PFSK-1 (cell line): ENCODE measurements at regions not wholly inside any gene's neighbourhood (a gene's known extent, or its start where the extent isn't known, plus 50 kb on each side); places are given as distances from the start of the nearest gene placed in this dataset.

Source experiments
- FOXP2 ChIP-seq: optimal IDR thresholded peaks from 2 replicates; pipeline ENCODE3; 2011; ENCODE audit warnings: borderline replicate concordance, control low read depth, inconsistent platforms; ENCODE audit not compliant: insufficient read depth; ENCODE audit errors: extremely low read length, extremely low read depth
- POLR2AphosphoS5 ChIP-seq: IDR thresholded peaks from 2 replicates; pipeline ENCODE4 v1.6.1; 2012; ENCODE audit warnings: low read depth, mild to moderate bottlenecking, control low read depth, low read length, moderate library complexity
- REST ChIP-seq, 2 experiments: IDR thresholded peaks; 2 replicates each; pipeline versions ENCODE4 v1.6.1 to v1.8.0; 2011 to 2012; ENCODE audit warnings: low read depth in 2 of 2, low read length in 2 of 2, control low read depth in 1 of 2, inconsistent platforms in 1 of 2, mild to moderate bottlenecking in 1 of 2, moderate library complexity in 1 of 2; ENCODE audit not compliant: insufficient read depth in 1 of 2
- SIN3A ChIP-seq: IDR thresholded peaks from 2 replicates; pipeline ENCODE4 v1.6.1; 2012; ENCODE audit warnings: mild to moderate bottlenecking, low read length, moderate library complexity, borderline replicate concordance; ENCODE audit not compliant: insufficient read depth
- TAF1 ChIP-seq: IDR thresholded peaks from 2 replicates; pipeline ENCODE4 v1.6.1; 2012; ENCODE audit warnings: low read length, control low read depth, borderline replicate concordance; ENCODE audit not compliant: insufficient read depth

- TF ChIP-seq FOXP2, result no peak
- no peak for TF ChIP-seq SIN3A
- no peak for TF ChIP-seq POLR2AphosphoS5
- TF ChIP-seq REST (IDR thresholded peaks at IDR 0.05; ENCODE audit: insufficient read depth in 1 of 2, low read depth in 2 of 2, low read length in 2 of 2), result no peak
- no peak for TF ChIP-seq TAF1
These were observed 322.6 kb downstream of the KIF20B start for GRCh38 chr10:90023950-90024349.

GRCh38 chr10:90028312-90028711 is 326.9 kb downstream of the KIF20B start:
- no peak for TF ChIP-seq TAF1
- no peak for TF ChIP-seq POLR2AphosphoS5
- TF ChIP-seq SIN3A, result no peak
- TF ChIP-seq REST (IDR thresholded peaks at IDR 0.05; ENCODE audit: insufficient read depth in 1 of 2, low read depth in 2 of 2, low read length in 2 of 2), result no peak
- TF ChIP-seq FOXP2, result no peak

- TF ChIP-seq FOXP2 (no peak), REST (IDR thresholded peaks at IDR 0.05; ENCODE audit: insufficient read depth in 1 of 2, low read depth in 2 of 2, low read length in 2 of 2) (no peak), SIN3A (no peak), TAF1 (no peak), POLR2AphosphoS5 (no peak)
These were observed 330.4 kb downstream of the KIF20B start for GRCh38 chr10:90031776-90032175.

GRCh38 chr10:90032519-90032918 is 331.1 kb downstream of the KIF20B start:
- TF ChIP-seq FOXP2, result no peak

- TF ChIP-seq SIN3A (no peak), TAF1 (no peak), FOXP2 (no peak), POLR2AphosphoS5 (no peak), REST (IDR thresholded peaks at IDR 0.05; ENCODE audit: insufficient read depth in 1 of 2, low read depth in 2 of 2, low read length in 2 of 2) (no peak)
These were observed 340.2 kb downstream of the KIF20B start for GRCh38 chr10:90041585-90041984.

GRCh38 chr10:90042075-90042474 is 340.7 kb downstream of the KIF20B start:
- TF ChIP-seq TAF1 (no peak), FOXP2 (no peak), SIN3A (no peak), REST (IDR thresholded peaks at IDR 0.05; ENCODE audit: insufficient read depth in 1 of 2, low read depth in 2 of 2, low read length in 2 of 2) (no peak), POLR2AphosphoS5 (no peak)
